Fibroblast of the aortic adventitia (primary cell): ENCODE measurements at regions not wholly inside any gene's neighbourhood (a gene's known extent, or its start where the extent isn't known, plus 50 kb on each side); places are given as distances from the start of the nearest gene placed in this dataset.

Source experiments
- DNase-seq: peaks from one replicate; pipeline ENCODE4 v3.0.0-alpha.2; 2010; ENCODE audit warnings: low read depth
- H3K4me3 ChIP-seq: 2 replicates; pipeline ENCODE4 v1.5.1; 2011; ENCODE audit warnings: low read depth, mild to moderate bottlenecking, control low read depth, low read length, moderate library complexity
- TF ChIP-seq, protein P1 (sequence below): IDR thresholded peaks from 2 replicates; pipeline ENCODE4 v1.5.1; 2011; ENCODE audit warnings: mild to moderate bottlenecking, low read length, control low read depth, inconsistent platforms; ENCODE audit not compliant: insufficient read depth

DNA sequence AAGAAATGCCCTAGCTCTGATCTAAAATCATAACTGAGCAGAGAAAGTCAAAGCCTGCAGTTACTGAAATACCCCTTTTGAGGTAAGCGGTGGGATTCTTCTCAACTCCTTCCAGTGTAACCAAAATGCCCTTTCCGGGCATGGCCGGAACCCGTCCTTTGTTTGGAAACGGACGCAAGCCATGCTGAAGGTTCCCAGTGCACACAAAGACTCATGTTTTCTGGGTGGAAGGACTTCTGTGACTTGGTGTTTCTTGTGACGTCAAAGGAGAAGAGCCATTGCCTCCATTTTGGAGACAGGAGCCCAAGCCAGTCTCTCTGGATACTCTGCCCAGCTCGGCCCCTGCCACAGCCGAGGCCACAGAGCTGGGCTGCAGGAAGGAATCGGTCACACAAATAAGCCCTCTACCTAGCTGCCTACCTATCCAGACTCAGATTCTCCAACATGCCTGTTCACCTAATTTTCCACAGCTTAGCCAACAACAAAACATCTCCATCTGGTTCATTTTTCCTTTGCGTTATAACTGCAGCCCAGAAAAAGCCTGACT lies 182.8 kb downstream of the TBXT start:
- TF ChIP-seq, protein P1, sequence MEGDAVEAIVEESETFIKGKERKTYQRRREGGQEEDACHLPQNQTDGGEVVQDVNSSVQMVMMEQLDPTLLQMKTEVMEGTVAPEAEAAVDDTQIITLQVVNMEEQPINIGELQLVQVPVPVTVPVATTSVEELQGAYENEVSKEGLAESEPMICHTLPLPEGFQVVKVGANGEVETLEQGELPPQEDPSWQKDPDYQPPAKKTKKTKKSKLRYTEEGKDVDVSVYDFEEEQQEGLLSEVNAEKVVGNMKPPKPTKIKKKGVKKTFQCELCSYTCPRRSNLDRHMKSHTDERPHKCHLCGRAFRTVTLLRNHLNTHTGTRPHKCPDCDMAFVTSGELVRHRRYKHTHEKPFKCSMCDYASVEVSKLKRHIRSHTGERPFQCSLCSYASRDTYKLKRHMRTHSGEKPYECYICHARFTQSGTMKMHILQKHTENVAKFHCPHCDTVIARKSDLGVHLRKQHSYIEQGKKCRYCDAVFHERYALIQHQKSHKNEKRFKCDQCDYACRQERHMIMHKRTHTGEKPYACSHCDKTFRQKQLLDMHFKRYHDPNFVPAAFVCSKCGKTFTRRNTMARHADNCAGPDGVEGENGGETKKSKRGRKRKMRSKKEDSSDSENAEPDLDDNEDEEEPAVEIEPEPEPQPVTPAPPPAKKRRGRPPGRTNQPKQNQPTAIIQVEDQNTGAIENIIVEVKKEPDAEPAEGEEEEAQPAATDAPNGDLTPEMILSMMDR, result no peak
- DNase-seq, result no peak
- H3K4me3 ChIP-seq, result no peak overlapping the region

DNA sequence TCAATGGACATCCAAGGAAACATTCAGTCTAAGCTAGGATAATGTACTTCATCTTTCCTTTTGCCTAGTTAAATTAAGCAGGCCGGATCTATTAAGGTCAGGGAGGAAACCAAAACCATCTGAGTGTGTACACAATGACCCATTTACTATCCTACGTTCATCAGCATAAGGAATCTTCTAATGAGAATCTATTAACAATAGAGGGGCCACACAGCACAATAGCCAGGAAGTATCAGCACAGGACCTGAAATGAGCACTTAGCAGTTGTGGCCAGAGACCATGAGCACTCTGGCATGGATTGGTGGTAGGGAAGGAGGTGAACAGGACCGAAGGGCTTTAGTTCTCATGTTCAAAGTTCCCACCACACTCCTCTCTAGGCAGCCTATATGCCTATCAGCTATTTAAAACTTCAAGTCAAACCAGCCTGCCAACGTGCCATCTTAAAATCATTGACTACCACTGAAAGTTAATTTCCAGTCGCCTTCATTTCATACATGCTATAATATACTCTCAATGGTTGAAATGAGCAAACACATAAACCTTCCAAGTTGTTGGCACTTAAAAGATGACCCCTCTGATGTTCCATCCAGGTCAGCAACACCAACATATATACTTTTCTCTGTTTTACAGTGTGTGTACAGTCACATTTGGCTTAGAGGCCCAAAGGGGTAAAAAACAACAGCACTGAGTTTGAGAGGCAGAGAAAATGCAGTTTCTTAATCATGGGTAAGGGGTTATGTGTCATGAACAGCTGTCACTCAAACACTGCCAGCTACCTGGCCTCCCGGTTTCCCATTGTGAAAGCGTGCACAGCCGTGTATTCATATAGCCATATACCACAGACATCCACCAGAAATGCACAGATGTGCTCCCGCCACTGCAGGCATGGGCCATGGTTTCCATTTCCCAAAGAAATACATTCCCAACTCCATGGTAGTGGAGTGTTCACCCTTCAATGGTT lies 184.3 kb downstream of the TBXT start:
- DNase-seq, result no peak
- TF ChIP-seq, protein P1, result no peak

DNA sequence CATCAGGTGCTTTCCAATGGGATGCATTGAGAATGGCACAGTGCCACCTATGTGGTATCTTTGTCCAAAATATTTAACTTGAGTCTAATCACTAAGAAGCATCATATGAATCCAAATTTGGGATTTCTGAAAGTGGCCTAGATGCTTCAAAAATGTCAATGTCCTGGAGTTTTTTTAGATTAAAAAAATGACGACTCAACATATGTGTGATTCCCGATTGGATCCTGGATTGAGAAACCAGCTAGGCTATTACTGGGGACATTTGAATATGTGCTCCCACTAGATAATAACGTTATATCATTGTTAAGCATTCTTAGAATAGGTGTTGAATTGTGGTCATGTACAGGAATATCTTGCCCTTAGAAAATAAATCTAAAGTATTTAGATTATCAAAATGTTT lies 189.2 kb downstream of the TBXT start:
- H3K4me3 ChIP-seq, result no peak overlapping the region
- no peak for DNase-seq
- TF ChIP-seq, protein P1, result no peak

More for the DNA sequence above, 184.3 kb downstream of the TBXT start:
- H3K4me3 ChIP-seq, result no peak overlapping the region

DNA sequence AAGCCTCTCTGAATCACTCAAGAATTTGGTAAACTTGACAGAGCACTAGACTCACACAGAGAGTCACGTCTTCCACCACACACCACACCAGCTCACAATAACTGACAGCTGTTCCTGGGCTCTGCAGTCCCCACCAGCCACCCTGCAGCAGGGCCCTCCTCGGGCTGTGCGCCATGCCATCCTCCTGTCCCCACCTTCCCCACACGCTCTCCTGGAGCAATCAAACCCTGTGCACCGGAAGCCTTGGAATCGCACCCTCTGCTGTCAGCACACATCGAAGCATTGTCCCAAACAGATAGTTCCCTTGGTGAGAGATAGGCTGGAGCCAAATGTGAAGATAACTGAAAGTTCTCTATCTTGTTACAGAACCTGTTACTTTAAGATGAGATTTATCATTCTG lies 191.0 kb downstream of the TBXT start:
- TF ChIP-seq, protein P1, result no peak

DNA sequence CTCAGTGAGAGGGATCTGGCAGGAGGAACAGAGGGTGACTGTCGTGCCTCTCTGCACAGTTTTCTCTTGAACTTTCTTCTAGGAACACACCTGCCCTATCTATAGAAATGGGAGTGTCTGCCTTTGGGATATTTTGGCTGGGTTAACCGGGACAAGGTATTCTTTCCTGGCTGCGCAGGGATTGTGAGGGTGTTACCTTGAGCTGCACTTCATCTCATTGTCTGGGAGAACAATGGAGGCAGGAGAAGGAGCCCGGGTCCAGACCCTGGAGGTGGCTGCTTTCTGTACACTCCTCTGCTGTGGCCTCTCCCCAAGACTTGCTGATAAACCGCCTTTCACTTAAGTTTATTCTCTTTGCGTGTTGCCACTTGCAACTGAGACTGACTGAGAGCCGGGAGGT lies 192.8 kb downstream of the TBXT start:
- TF ChIP-seq, protein P1, result no peak
- H3K4me3 ChIP-seq, result no peak overlapping the region
- no peak for DNase-seq

More for the DNA sequence above, 191.0 kb downstream of the TBXT start:
- no peak overlapping the region for H3K4me3 ChIP-seq
- DNase-seq, result no peak

DNA sequence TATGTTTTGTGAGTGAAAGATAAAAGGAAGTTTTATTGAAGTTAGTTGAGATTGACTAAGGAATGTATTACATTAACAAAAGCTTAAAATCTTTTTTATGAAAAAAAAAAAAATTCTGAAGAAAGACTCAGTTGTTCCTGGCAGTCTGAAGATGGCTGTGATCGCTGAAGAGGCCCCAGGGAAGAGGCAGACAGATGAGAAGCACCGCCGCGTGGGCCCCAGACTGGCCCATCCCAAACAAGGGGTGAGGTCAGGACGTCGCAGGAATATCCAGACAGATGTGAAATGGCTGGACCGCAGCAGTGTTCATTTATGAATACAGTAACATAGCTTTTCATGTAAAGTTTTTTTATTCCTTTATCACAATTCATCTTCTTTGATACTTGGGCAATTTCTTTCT lies 194.2 kb downstream of the TBXT start:
- TF ChIP-seq, protein P1, result no peak
- DNase-seq, result no peak
- no peak overlapping the region for H3K4me3 ChIP-seq
